Suprapubic skin (tissue), 4 donors: ENCODE measurements at regions not wholly inside any gene's neighbourhood (a gene's known extent, or its start where the extent isn't known, plus 50 kb on each side); places are given as distances from the start of the nearest gene placed in this dataset.

Experiments used
- EP300 ChIP-seq: sonication (generic); formaldehyde crosslinking; IDR thresholded peaks from one replicate; pipeline ENCODE4 v1.6.1; 2017; ENCODE audit warnings: antibody characterized with exemption
- POLR2A ChIP-seq, 2 donors: fragments of 450-650 bp; IDR thresholded peaks; one replicate each; pipeline ENCODE4 v1.6.1; 2017; ENCODE audit warnings: antibody characterized with exemption in 2 of 2, mild to moderate bottlenecking in 2 of 2, moderate library complexity in 2 of 2
- POLR2AphosphoS5 ChIP-seq, 3 donors: sonication (generic); formaldehyde crosslinking; IDR thresholded peaks; one replicate each; pipeline ENCODE4 v1.6.1; 2017; ENCODE audit warnings: antibody characterized with exemption in 3 of 3
- TF ChIP-seq, protein P1 (sequence below), 2 donors: fragments of 200-600 bp in 1 of 2; fragments of 450-650 bp in 1 of 2; sonication (generic) in 1 of 2; IDR thresholded peaks; one replicate each; pipeline ENCODE4 v1.5.1; 2016 to 2019; ENCODE audit warnings: antibody characterized with exemption in 2 of 2, mild to moderate bottlenecking in 1 of 2, moderate library complexity in 1 of 2

DNA sequence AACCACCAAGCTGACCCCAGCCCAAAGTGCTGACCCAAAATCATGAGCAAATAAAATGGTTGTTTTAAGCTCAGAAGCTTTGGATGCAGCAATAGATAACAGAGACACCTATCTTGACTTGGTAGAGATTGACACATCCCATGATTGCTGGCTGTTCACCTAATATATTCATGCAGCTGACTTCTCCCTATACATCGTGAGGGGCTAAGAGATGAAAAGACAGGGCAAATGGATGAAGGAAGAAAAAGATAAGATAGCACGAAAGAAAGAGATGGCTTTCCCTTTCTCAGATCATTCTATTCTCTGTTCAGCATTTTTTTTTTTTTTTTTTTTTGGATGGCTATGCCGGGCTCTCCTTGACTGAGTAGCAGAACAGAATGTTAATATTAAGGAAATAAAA is 141.5 kb upstream of the ADAMTS9 start:
- TF ChIP-seq, protein P1, sequence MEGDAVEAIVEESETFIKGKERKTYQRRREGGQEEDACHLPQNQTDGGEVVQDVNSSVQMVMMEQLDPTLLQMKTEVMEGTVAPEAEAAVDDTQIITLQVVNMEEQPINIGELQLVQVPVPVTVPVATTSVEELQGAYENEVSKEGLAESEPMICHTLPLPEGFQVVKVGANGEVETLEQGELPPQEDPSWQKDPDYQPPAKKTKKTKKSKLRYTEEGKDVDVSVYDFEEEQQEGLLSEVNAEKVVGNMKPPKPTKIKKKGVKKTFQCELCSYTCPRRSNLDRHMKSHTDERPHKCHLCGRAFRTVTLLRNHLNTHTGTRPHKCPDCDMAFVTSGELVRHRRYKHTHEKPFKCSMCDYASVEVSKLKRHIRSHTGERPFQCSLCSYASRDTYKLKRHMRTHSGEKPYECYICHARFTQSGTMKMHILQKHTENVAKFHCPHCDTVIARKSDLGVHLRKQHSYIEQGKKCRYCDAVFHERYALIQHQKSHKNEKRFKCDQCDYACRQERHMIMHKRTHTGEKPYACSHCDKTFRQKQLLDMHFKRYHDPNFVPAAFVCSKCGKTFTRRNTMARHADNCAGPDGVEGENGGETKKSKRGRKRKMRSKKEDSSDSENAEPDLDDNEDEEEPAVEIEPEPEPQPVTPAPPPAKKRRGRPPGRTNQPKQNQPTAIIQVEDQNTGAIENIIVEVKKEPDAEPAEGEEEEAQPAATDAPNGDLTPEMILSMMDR (IDR thresholded peaks at IDR 0.05) = no peak
- TF ChIP-seq POLR2AphosphoS5 (IDR thresholded peaks at IDR 0.05) (no peak), POLR2A (IDR thresholded peaks at IDR 0.05) (no peak), EP300 (no peak)
